GM18870 (cell line): ENCODE measurements at regions not wholly inside any gene's neighbourhood (a gene's known extent, or its start where the extent isn't known, plus 50 kb on each side); places are given as distances from the start of the nearest gene placed in this dataset.
"Not testable (repeated sequence)": the region's sequence is repeated elsewhere in the genome, so short reads cannot be mapped to it uniquely, and the experiment has no call there.

ENCODE experiments used
- ATAC-seq: cut with Tn5 transposase; IDR thresholded peaks from one replicate; pipeline ENCODE4 v1.9.1; 2021; ENCODE audit warnings: moderate library complexity; ENCODE audit not compliant: unreplicated experiment

DNA sequence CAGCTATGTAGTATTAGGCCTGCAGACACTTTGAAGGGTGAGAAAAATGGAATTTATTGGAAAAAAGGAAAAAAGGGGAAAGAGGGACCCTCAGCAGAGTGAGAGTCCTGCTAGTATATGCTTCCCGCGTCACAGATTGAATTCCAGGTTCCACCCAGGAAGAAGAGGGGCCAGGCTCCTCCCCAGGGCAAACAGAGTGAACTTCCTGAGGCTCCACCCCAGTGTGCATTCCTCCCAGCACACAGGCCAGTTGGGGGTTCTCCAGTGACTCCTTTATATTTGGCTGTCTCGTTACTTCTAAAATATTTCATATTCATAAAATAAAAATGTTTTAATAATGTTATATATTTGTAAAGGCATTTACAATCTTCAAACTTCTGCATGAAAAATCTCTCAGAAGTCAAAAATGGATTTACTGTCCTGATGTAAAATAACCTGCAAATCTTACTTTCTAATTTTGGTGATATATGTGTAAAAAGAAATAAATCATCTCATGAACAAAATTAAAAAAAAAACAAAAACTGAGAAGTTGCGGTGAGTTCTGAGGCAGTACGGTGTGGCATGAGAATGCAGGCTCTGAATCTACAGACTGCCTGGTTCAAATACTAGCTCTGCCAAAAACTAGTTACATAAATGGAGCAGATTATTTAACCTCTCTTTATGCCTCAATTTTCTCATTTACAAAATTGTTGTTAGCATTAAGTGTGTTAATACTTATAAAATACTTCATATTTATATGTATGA is 175.8 kb upstream of the P2RY1 start:
- no peak for ATAC-seq

DNA sequence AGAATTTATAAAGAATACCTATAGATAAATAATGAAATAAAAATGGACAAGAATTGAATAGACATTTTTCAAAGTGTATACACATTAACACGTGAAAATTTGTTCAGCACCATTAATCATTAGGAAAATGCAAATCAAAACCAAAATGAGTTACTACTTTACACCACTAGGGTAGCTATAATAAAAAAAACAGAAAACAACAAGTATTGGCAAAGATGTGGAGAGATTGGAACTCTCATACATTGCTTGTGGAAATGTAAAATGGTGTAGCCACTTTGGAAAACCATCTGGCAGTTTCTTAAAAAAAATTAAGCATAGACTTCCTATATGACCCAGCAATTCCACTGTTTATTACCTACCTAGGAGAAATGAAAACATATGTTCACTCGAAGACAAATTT is 172.8 kb upstream of the P2RY1 start:
- ATAC-seq: no peak

DNA sequence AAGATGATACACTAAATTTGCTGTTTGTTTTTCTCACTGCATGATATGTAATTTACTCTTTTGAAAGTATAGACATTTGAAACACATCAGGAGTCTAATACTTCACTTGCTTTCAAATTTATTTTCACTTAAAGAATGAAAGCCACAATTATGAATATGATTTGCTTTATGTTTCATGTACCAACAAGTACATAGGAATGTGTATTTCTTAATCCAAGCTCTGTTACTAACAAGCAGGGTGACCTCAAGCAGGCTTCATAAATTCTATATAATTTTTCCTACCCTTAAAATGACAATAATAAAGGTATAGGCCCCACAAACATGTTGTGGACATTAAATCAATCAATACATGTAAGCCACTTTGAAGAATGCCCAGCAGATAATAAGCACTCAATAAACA is 170.2 kb upstream of the P2RY1 start:
- ATAC-seq: no peak

DNA sequence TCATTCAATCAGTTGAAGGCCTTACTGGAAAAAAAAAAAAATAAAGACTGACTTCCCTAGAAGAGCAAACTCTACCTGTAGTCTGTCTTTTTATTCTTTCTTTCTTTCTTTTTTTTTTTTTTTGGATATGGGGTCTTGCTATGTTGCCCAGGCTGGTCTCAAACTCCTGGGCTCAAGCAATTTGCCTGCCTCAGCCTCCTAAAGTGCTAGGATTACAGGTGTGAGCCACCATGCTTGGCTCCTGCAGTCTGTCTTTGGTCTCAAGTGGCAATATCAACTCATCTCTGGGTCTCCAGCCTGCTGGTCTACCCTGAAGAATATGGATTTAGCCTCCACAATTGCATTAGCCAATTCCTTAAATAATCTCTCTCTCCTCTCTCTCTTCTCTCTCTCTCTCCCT is 167.7 kb upstream of the P2RY1 start:
- ATAC-seq: no peak

DNA sequence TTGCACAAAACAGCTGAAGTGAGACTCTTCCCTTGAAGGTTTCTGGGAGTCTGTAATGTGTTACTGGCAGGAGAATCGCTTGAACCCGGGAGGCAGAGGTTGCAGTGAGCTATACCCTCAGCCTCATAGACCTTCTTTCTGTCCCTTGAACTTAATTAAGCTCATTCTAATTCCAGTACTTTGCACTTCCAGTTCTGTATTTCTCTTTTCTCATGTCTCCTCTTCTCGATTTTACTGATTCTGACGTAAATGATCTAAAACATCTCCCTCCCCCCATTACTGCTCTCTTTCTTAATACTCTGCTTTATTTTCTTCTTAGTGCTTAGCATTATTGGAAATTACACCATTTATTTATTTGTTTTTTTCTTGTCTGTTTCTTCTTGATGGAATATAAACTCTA is 165.4 kb upstream of the P2RY1 start:
- ATAC-seq: no peak

DNA sequence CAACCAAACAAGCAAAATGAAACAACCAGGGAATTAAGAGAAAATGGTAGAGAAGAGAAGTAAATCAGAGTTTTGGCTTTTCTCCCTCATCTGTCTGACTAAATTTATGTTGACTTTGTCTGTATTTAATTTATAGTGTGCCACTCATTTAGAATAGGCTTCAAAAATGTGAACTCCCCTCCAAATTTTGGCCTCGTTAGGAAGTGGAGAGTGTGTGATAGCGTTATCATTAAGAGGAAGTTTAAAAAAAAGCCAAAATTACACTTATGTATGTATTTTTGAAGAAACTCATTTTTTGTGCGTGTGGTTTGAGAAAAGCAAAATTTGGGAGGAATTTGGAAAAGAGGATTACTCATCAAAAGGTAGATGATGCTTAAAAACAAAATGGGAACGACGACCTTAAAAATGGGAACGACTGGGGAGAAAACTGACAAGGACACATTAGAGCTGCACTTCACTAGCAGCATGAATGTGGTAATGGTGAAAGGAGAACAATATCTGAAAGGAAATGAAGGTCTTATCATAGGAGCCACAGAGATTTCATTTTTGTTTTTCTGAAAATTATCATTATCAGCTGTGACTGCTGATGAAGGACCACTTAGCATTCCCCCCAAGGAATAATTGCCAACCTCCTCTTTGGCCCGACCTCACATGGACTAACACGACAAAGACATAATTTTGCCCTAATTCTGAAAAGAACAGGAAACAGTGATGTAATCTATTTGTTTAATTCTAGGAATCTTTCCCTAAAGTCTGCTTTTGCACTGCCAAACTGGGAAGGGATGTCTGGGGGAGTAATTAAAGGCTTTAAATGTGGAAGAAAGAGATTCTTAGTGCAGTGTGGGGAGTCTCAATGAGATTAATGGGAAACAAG is 163.2 kb upstream of the P2RY1 start:
- no peak for ATAC-seq

DNA sequence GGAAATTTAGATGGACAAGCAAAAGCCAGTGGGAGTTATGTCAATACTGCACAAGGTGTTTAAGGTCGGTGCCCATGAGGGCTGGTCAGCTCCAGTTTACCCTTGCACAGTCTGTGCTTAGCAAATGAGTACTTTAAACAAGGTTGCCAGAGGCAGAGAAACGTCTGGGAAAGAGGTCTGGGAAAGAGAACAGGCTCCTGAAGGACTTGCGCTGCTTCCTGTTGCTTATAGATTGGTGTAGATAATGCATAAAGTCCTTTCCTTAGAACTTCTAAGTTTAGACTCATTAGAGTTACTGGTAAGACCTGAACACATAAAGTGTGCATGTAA is 162.6 kb upstream of the P2RY1 start:
- no peak for ATAC-seq

DNA sequence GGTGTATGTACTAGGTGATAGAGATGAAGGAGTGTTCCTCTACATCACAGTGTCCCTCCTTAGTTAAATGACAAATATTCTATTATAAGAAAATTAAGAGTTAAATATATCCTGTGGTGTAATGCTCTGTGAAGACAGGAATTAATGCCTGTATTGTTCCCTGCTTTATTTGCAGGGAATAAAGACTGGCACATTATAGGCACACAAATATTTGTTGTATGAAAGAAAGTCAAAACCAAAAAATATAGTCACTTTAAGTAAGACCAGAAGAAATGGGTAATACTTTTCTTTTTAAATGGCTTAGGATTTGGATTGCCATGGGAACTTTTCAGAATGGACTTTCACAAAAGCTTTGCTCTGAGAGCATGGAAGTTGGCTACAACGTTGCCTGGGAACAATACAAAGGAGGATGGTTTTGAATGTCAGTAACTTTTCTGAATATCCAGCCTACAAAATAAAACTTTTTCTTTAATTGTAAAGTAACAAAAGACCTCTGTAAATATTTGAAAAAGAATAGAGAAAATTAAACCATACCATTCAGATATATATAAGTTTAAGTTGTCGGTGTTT is 158.0 kb upstream of the P2RY1 start:
- ATAC-seq: no peak

DNA sequence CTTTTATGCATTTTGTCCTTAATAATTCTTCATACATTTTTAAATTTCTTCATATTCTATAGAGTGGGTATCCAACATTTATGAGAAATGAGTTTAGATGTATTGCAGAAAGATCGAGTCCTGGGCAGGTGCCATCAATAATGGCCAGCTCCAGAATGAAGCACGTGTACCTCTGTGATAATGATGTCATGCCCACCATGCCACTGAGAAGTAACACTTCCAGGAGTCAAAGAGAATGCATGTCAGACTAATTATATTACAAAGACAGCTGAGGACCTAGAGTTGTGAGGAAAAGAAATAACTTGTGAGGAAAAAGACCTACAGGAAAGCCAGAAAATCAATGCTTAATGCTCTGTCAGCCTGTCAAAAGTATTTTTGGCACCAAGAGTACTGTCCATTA is 157.4 kb upstream of the P2RY1 start:
- ATAC-seq: no peak

DNA sequence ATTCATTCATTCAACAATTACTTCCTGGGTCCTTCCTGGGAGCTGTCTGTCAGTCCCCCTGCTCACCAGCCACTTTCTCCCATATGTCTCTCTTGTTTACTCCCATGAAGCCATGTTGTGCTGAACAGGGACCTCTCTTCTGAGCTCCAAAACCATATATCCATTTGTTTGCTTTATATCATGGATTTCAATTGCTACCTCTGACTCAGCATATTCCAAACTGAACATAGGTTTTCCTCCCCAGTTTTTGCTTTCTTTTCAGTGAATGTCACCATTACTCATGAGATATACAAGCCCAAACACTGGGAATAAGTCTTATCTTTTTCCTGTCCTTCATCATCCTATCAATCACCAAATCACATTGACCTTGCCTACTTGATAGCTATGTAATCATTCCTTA is 152.5 kb upstream of the P2RY1 start:
- ATAC-seq: no peak

DNA sequence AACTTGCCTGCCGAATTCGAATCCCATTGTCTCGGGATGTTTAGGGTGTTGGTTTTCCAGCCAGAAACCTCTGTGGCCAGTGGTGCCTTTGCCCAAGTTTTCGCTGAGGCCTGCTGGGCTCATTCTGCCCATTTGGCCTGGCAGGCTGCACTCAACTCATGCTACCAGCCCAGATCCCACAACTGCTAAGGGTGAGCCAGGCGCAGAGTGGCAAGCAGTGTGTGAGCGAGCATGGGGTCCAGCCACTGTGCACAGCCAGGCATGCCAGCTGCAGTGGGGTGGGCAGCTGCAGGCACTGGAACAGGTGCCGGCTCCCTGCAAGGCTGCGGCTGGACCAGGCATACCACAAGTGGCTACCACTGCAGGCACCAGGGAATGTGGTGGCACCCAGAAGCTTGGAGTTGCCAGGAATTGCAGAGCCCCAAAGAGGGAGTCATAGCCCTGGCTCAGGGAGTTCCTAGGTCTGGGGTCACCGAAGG is 151.4 kb upstream of the P2RY1 start:
- ATAC-seq: no peak

DNA sequence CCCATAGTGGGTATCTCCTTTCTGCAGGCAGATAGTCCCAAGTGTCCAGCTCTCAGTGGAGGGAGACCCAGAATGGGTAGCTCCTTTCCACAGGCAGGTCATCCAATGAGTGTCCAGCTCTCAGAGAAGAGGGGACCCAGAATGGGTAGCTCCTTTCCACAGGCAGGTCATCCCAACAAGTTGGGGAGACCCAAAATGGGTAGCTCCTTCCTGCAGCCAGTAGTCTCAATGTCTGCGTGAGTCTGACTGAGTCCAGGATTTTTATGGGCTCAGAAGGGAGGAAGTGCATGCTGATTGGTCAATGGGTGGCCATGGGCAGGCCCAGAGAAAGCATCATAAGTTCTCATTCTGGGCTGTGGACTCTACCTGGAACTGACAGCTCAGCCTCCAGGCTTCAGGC is 150.7 kb upstream of the P2RY1 start:
- no peak for ATAC-seq

DNA sequence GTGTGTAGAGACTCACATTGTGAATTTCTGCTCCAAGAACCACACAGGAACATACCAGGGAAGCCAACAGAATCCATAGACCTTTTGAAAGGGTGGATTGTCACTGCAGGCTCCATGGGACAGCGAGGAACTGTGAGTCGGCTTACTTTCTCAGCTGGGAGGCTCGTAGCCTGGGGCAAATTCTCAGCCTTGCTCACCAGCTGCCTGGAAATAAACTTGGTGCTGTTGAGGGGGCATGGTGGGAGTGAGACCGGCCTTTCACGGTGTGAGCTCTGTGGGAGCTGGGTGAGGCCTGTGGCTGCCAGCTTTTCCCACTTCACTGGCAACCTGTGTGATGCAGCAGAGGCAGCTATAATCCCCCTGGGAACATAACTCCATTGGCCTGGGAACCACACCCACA is 146.6 kb upstream of the P2RY1 start:
- no peak for ATAC-seq

DNA sequence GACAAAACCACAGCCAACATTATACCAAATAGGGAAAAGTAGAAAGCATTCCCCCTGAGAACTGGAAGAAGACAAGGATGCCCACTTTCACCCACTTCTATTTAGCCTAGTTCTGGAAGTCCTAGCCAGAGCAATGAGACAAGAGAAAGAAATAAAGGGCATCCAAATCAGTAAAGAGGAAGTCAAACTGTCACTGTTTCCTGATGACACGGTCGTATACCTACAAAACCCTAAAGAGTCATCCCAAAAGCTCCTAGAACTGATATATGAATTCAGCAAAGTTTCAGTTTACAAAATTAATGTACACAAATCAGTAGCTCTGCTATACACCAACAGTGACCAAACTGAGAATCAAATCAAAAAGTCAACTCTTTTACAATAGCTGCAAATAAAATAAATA is 142.6 kb upstream of the P2RY1 start:
- ATAC-seq: not testable (repeated sequence)

DNA sequence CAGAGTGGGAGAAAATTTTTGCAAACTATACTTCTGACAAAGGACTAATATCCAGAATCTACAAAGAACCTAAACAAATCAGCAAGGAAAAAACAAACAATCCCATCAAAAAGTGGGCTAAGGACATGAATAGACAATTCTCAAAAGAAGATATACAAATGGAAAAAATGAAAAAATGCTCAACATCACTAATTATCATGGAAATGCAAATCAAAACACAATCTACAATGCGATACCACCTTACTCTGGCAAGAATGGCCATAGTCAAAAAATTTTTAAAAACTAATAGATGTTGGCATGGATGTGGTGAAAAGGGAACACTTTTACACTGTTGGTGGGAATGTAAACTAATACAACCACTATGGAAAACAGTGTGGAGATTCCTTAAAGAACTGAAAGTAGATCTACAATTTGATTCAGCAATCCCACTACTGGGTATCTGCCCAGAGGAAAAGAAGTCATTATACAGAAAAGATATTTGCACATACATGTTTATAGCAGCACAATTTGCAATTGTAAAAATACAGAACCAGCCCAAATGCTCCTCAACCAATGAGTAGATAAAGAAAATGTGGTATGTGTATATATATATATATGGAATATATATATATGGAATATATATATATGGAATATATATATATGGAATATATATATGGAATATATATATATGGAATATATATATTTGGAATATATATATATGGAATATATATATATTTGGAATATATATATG is 141.2 kb upstream of the P2RY1 start:
- not testable (repeated sequence) for ATAC-seq

DNA sequence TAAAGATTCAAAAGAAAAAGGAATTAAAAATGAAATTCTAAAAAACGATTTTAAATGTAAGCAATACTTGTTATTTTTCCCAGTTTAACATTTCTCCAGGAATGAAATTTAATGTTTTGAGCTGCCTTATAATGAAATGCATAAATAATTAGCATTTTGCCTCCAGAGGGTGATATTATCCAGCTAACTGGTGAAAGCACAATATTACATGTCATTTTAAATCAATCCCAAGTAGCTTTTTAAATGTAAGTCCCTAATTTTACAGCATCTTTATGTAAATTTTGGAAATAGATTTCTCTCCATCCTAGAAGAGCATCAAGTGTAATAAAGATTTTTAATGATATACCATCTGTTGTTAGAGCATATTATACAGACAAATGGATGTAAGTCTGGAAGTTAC is 139.1 kb upstream of the P2RY1 start:
- no peak for ATAC-seq

DNA sequence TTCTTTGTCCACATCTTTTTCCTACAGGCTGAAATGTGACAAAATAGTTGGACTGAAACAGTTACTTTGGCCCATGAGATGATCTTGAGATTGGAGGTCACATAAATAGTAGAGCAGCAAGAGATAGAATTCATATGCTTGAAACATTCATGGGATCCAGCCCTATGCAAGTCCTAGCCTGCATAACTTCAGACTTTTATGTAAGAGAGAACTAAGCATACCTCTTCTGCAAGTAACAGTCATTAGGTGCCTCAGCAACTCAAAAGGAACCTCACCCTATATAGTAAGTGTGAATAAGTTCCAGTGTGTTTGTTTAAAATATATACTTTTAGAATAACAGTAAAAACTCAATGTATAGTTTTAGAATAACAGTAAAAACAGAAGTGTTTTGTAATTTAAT is 138.0 kb upstream of the P2RY1 start:
- no peak for ATAC-seq

DNA sequence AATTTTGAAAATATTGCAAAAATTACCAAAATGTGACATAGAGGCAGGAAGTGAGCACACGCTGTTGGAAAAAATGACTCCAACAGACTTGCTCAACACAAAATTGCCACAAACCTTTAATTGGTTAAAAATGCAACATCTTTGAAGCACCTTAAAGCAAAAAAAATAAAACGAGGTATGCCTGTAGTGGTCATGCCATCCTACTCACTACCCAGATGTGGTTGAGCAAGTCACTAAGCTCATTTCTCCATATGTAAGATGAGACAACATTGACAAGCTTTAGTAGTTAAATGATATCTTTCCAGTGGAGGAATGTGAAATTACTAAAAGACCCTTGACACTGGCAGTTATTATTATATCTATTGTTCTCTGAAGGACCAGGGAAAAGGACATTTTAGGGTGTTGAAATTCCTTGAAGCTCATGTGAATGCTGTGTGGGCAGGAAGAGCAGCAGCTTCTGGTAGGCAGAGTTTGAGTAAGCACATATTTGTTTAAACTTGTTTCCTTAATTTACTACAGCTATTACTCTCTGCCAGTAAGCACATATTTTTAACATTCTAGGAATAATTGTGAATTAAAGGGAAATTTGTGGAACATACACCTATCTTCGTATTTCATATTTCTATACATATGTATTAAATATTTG is 131.6 kb upstream of the P2RY1 start:
- no peak for ATAC-seq

DNA sequence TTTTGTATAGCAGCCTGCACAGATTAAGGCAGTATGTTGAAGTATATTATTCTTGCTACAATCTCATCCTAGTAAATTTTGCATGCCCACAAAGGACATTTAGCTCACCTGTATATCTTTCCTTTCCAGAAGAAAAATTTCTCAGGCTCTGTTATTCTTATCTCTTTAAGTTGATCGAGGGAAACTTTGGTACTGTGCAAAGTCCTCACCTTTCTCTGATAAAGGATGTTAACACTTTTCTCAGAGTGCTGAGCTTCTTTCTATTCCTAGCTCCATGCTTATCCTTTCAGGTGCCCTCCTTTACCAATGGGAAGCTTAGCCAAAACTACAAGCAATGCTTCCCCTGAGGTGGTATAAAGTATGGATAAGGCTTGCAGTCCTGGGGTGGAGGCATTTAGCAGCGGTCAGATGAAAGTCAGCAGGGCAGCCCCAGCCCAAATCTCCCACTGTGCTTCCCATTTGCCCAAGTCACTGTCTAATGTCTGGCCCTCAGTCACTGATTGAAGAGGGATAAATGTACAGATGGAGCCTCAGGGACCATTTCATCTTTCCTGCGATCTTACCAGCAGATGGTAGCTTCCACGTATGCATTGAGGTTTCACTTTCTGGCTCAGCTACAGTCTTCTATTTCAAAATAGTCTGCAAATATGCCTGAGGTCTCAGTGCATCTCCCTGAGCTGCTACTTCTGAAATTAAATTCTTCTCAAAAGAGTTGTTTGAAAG is 127.8 kb upstream of the P2RY1 start:
- no peak for ATAC-seq

DNA sequence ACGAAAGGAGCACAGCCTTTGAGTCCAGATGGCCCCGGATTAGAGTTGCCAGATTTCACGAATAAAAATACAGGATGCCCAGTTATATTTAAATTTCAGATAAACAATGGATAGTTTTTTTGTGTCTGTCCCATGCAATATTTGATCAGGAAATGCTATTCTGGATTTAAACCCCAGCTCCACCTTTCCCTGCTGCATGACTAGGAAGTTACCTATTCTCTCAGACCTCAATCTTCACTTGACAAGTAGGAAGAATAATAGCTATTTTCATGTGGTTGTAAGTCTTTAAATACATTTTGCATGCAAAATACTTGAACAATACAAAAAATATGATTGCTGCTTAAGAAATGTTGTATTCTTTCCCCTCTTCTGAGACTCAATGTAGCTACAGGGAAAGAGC is 125.3 kb upstream of the P2RY1 start:
- ATAC-seq: no peak
